Mesenchymal stem cell (in vitro differentiated cells and primary cell): ENCODE measurements at regions not wholly inside any gene's neighbourhood (a gene's known extent, or its start where the extent isn't known, plus 50 kb on each side); places are given as distances from the start of the nearest gene placed in this dataset.

Experiments
- DNase-seq: peaks from one replicate; pipeline ENCODE4 v3.0.0-alpha.2; 2013
- H2AFZ ChIP-seq: one replicate; pipeline ENCODE4 v1.6.1; 2013; ENCODE audit warnings: low read depth, mild to moderate bottlenecking, control low read depth, inconsistent platforms, low read length, moderate library complexity
- H2AK5ac ChIP-seq: 2 replicates; pipeline ENCODE4 v1.6.1; 2013; ENCODE audit warnings: low read length, moderate library complexity, mild to moderate bottlenecking, inconsistent platforms; ENCODE audit not compliant: severe bottlenecking
- H2BK120ac ChIP-seq: one replicate; pipeline ENCODE4 v1.6.1; 2013; ENCODE audit warnings: low read depth, mild to moderate bottlenecking, inconsistent platforms, low read length, moderate library complexity
- H2BK12ac ChIP-seq, 2 experiments: one replicate each; pipeline ENCODE4 v1.6.1; 2013; ENCODE audit warnings: inconsistent platforms in 2 of 2, low read length in 2 of 2, mild to moderate bottlenecking in 2 of 2, moderate library complexity in 2 of 2, control low read depth in 1 of 2
- H2BK15ac ChIP-seq: one replicate; pipeline ENCODE4 v1.6.1; 2013; ENCODE audit warnings: mild to moderate bottlenecking, low read depth, inconsistent platforms; ENCODE audit not compliant: poor library complexity, severe bottlenecking
- H2BK5ac ChIP-seq: 2 replicates; pipeline ENCODE4 v1.6.1; 2013; ENCODE audit warnings: low read depth, mild to moderate bottlenecking, low read length, control low read depth, inconsistent platforms; ENCODE audit not compliant: poor library complexity, severe bottlenecking
- H3K14ac ChIP-seq, 2 experiments: one replicate each; pipeline ENCODE4 v1.6.1; 2013; ENCODE audit warnings: inconsistent platforms in 2 of 2, low read length in 2 of 2, control low read depth in 1 of 2, mild to moderate bottlenecking in 1 of 2, moderate library complexity in 1 of 2
- H3K18ac ChIP-seq, 2 experiments: one replicate each; pipeline ENCODE4 v1.6.1; 2013; ENCODE audit warnings: inconsistent platforms in 2 of 2, low read length in 2 of 2, control low read depth in 1 of 2, low read depth in 1 of 2, mild to moderate bottlenecking in 1 of 2
- H3K23ac ChIP-seq, 2 experiments: one replicate each; pipeline ENCODE4 v1.6.1; 2013; ENCODE audit warnings: inconsistent platforms in 2 of 2, low read length in 2 of 2, mild to moderate bottlenecking in 2 of 2, moderate library complexity in 2 of 2, control low read depth in 1 of 2
- H3K27ac ChIP-seq: 2 replicates; pipeline ENCODE4 v1.5.1; 2013; ENCODE audit warnings: mild to moderate bottlenecking, moderate library complexity, low read length, control low read depth, inconsistent platforms; ENCODE audit not compliant: poor library complexity, severe bottlenecking
- H3K27me3 ChIP-seq, 2 experiments: 2 replicates each; pipeline versions ENCODE4 v1.6.1 to v1.7.0; 2013; ENCODE audit warnings: low read length in 2 of 2, mild to moderate bottlenecking in 2 of 2, moderate library complexity in 2 of 2, control low read depth in 1 of 2, inconsistent platforms in 1 of 2; ENCODE audit not compliant: control insufficient read depth in 1 of 2, insufficient read depth in 1 of 2
- H3K36me3 ChIP-seq, 2 experiments: 2 replicates each; pipeline versions ENCODE4 v1.6.1 to v1.7.0; 2013; ENCODE audit warnings: low read length in 2 of 2, control low read depth in 1 of 2, inconsistent platforms in 1 of 2, low read depth in 1 of 2, mild to moderate bottlenecking in 1 of 2; ENCODE audit not compliant: insufficient read depth in 2 of 2, control insufficient read depth in 1 of 2
- H3K4ac ChIP-seq, 2 experiments: one replicate each; pipeline ENCODE4 v1.6.1; 2013; ENCODE audit warnings: inconsistent platforms in 2 of 2, low read length in 2 of 2, mild to moderate bottlenecking in 2 of 2, moderate library complexity in 2 of 2, control low read depth in 1 of 2, low read depth in 1 of 2
- H3K4me1 ChIP-seq: 2 replicates; pipeline ENCODE4 v1.6.1; 2013; ENCODE audit warnings: low read depth, low read length, control low read depth; ENCODE audit not compliant: control insufficient read depth, insufficient read depth
- H3K4me2 ChIP-seq: 2 replicates; pipeline ENCODE4 v1.6.1; 2013; ENCODE audit warnings: low read length, mild to moderate bottlenecking, inconsistent platforms; ENCODE audit not compliant: poor library complexity, severe bottlenecking
- H3K4me3 ChIP-seq, 2 experiments: 2 replicates each; pipeline versions ENCODE4 v1.5.1 to v1.7.0; 2013; ENCODE audit warnings: low read length in 2 of 2, mild to moderate bottlenecking in 2 of 2, control low read depth in 1 of 2, low read depth in 1 of 2; ENCODE audit not compliant: insufficient read depth in 1 of 2
- H3K79me1 ChIP-seq: replicated peaks from 2 replicates; pipeline ENCODE4 v1.6.1; 2013; ENCODE audit warnings: mild to moderate bottlenecking, control low read depth, low read length, inconsistent platforms; ENCODE audit not compliant: poor library complexity, severe bottlenecking
- H3K9ac ChIP-seq: 2 replicates; pipeline ENCODE4 v1.7.0; 2013; ENCODE audit warnings: mild to moderate bottlenecking, low read length, moderate library complexity
- H3K9me3 ChIP-seq: 2 replicates; pipeline ENCODE4 v1.7.0; 2013; ENCODE audit warnings: mild to moderate bottlenecking, low read length; ENCODE audit not compliant: control insufficient read depth
- H4K8ac ChIP-seq: one replicate; pipeline ENCODE4 v1.6.1; 2013; ENCODE audit warnings: inconsistent platforms, mild to moderate bottlenecking, low read length, moderate library complexity
- H4K91ac ChIP-seq: one replicate; pipeline ENCODE4 v1.6.1; 2013; ENCODE audit warnings: mild to moderate bottlenecking, low read length, inconsistent platforms
- WGBS: methylation state at CpG from one replicate; pipeline ENCODE4 v1.1.7; 2013; ENCODE audit warnings: mixed read lengths; 5-methylcytosine and 5-hydroxymethylcytosine counted together

GRCh38 chr16:9511389-9511788 is 419.9 kb downstream of the HAPSTR1 start:
- no peak overlapping the region for H4K91ac ChIP-seq
- H3K23ac ChIP-seq: no peak overlapping the region
- H2BK15ac ChIP-seq: no peak overlapping the region
- H2BK12ac ChIP-seq: no peak overlapping the region
- no peak overlapping the region for H2AFZ ChIP-seq
- no peak overlapping the region for H3K4me2 ChIP-seq
- no peak overlapping the region for H2BK120ac ChIP-seq
- H3K36me3 ChIP-seq: no peaks in the 10 kb centered on the region
- H3K18ac ChIP-seq: no peak overlapping the region
- H4K8ac ChIP-seq: no peak overlapping the region
- H3K79me1 ChIP-seq: no peaks in the 10 kb centered on the region
- no peaks in the 10 kb centered on the region for H3K27me3 ChIP-seq
- H3K4me3 ChIP-seq: no peak overlapping the region
- H3K14ac ChIP-seq: no peak overlapping the region
- DNase-seq: no peak
- H2AK5ac ChIP-seq: no peak overlapping the region
- no peak overlapping the region for H3K9ac ChIP-seq
- WGBS: 53% methylated on average over 7 of the region's 7 CpGs
- H3K4ac ChIP-seq: no peak overlapping the region
- H3K27ac ChIP-seq: no peak overlapping the region
- no peaks in the 10 kb centered on the region for H3K4me1 ChIP-seq
- H2BK5ac ChIP-seq: no peak overlapping the region
- H3K9me3 ChIP-seq: peaks cover 13% of the 10 kb centered on the region

DNA sequence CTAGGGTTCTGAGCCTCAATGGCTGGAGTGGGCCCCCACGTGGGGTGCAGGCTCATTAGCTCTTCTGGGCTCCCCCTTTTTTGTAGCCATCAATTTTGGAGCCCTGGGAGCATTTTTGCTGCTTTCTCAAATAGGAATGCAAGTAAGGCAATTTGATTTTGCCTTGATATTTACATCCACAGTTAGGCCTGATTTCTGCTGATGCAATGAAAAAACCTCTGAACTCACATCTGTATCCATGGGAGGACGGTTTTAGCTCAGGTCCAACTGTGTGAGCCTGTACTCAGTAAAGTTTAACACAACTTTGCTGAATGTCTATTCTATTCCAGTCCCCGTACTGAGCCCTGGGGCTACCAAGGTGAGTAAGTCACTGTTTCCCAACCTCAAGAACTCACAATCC is 425.0 kb downstream of the HAPSTR1 start:
- Histone ChIP-seq H3K18ac (no peak overlapping the region), H3K27ac (no peak overlapping the region), H3K4me3 (no peak overlapping the region), H2BK15ac (no peak overlapping the region), H3K36me3 (no peaks in the 10 kb centered on the region), H2AFZ (no peak overlapping the region), H2BK120ac (no peak overlapping the region), H3K23ac (no peak overlapping the region), H2BK5ac (no peak overlapping the region), H3K4me2 (no peak overlapping the region), H3K9ac (no peak overlapping the region), H4K8ac (no peak overlapping the region), H4K91ac (no peak overlapping the region), H3K14ac (no peak overlapping the region), H2BK12ac (no peak overlapping the region), H2AK5ac (no peak overlapping the region), H3K79me1 (no peaks in the 10 kb centered on the region), H3K4me1 (no peaks in the 10 kb centered on the region), H3K9me3 (peaks cover 9% of the 10 kb centered on the region), H3K4ac (no peak overlapping the region), H3K27me3 (no peaks in the 10 kb centered on the region)
- 72% methylated on average over 2 of the region's 3 CpGs for WGBS
- DNase-seq: no peak

- Histone ChIP-seq H4K8ac (no peak overlapping the region), H3K4me2 (no peak overlapping the region), H2AK5ac (no peak overlapping the region), H3K4me3 (no peak overlapping the region), H3K4me1 (no peaks in the 10 kb centered on the region), H3K27ac (no peak overlapping the region), H2BK5ac (no peak overlapping the region), H2BK120ac (no peak overlapping the region), H2BK12ac (no peak overlapping the region), H3K4ac (no peak overlapping the region), H3K14ac (no peak overlapping the region), H3K9me3 (peaks cover under 1% of the 10 kb centered on the region), H3K79me1 (no peaks in the 10 kb centered on the region), H3K9ac (no peak overlapping the region), H4K91ac (no peak overlapping the region), H2BK15ac (no peak overlapping the region), H3K27me3 (no peaks in the 10 kb centered on the region), H3K23ac (no peak overlapping the region), H3K18ac (no peak overlapping the region), H2AFZ (no peak overlapping the region), H3K36me3 (no peaks in the 10 kb centered on the region)
- no peak for DNase-seq
- WGBS: 69% methylated on average over 2 of the region's 3 CpGs
Measured at GRCh38 chr16:9518051-9518450, 426.6 kb downstream of the HAPSTR1 start.

DNA sequence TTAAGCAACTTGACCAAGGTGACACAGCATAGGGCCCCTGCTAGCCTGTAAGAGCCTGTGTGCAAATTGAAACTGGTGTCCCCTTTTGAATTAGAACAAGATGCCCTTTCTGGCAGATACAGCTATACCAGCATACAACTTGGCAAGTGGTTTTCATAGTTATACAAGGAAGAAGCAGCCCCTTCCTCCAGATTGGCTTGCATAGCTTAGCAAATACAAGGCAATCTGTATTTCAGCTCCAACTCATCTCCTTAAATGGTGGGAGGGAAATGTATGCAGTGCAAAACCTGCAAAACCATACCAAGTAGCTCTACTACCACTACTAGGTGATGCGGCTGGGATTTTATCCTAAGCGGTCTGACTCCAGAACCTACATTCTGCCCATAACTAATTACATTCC is 427.1 kb downstream of the HAPSTR1 start:
- H3K23ac ChIP-seq: no peak overlapping the region
- no peaks in the 10 kb centered on the region for H3K36me3 ChIP-seq
- H4K91ac ChIP-seq: no peak overlapping the region
- no peak for DNase-seq
- no peak overlapping the region for H3K27ac ChIP-seq
- no peak overlapping the region for H2BK12ac ChIP-seq
- H3K4me2 ChIP-seq: no peak overlapping the region
- H3K4me1 ChIP-seq: no peaks in the 10 kb centered on the region
- H3K14ac ChIP-seq: no peak overlapping the region
- 100% methylated on average over 1 of the region's 2 CpGs for WGBS
- H2AFZ ChIP-seq: no peak overlapping the region
- no peak overlapping the region for H2BK5ac ChIP-seq
- H3K18ac ChIP-seq: no peak overlapping the region
- H4K8ac ChIP-seq: no peak overlapping the region
- H3K4me3 ChIP-seq: no peak overlapping the region
- H2BK120ac ChIP-seq: no peak overlapping the region
- H3K27me3 ChIP-seq: no peaks in the 10 kb centered on the region
- no peaks in the 10 kb centered on the region for H3K79me1 ChIP-seq
- H2BK15ac ChIP-seq: no peak overlapping the region
- no peak overlapping the region for H3K4ac ChIP-seq
- H3K9me3 ChIP-seq: no peaks in the 10 kb centered on the region
- H2AK5ac ChIP-seq: no peak overlapping the region
- H3K9ac ChIP-seq: no peak overlapping the region
